ENCODE measurements at regions not wholly inside any gene's neighbourhood (a gene's known extent, or its start where the extent isn't known, plus 50 kb on each side); places are given as distances from the start of the nearest gene placed in this dataset.

GRCh38 chr12:30120522-30120921, 336.8 kb upstream of the TMTC1 start:
- TF ChIP-seq CTCF (optimal IDR thresholded peaks at IDR 0.05 in 1 of 3, IDR thresholded peaks at IDR 0.05 in 1 of 3, conservative IDR thresholded peaks at IDR 0.05 in 1 of 3; ENCODE audit: extremely low read depth in 1 of 3, insufficient read depth in 2 of 3, low read length in 3 of 3) (no peak), EZH2 (IDR thresholded peaks at IDR 0.05; ENCODE audit: low read length) (no peak)

Data from keratinocyte (primary cell).